Caco-2 (cell line): ENCODE measurements at regions not wholly inside any gene's neighbourhood (a gene's known extent, or its start where the extent isn't known, plus 50 kb on each side); places are given as distances from the start of the nearest gene placed in this dataset.

Experiments
- BruUV-seq: library from RNA; stranded (reverse); fragments of 400-500 nt; replicated peaks from 2 replicates; lab custom pipeline; 2021; lab: Mats Ljungman, UMichigan
- CTCF ChIA-PET: fragments of 300-600 bp; sonication (Branson Sonifier 250); formaldehyde crosslinking; loops from one replicate; lab custom pipeline; 2022; ENCODE audit warnings: antibody characterized with exemption; lab: Charles Lee
- POLR2A ChIA-PET: fragments of 300-600 bp; sonication (Branson Sonifier 250); formaldehyde crosslinking; loops from one replicate; lab custom pipeline; 2022; ENCODE audit warnings: antibody characterized with exemption; lab: Charles Lee
- DNase-seq, 2 experiments: peaks; one replicate each; pipeline versions ENCODE4 v3.0.0 to v3.0.0-alpha.2; 2020 to 2022
- H3K27me3 ChIP-seq: replicated peaks from 2 replicates; pipeline ENCODE4 v1.6.0; 2011; ENCODE audit warnings: low read length; ENCODE audit not compliant: control insufficient read depth, insufficient read depth
- H3K36me3 ChIP-seq: 2 replicates; pipeline ENCODE4 v1.5.1; 2011; ENCODE audit warnings: low read length; ENCODE audit not compliant: control insufficient read depth, insufficient read depth
- H3K4me1 ChIP-seq: fragments of 250-450 bp; sonication (Bioruptor Pico); 2 replicates; pipeline ENCODE4 v1.5.1; 2020; ENCODE audit warnings: mild to moderate bottlenecking
- H3K4me3 ChIP-seq: 2 replicates; pipeline ENCODE4 v1.5.1; 2011; ENCODE audit warnings: low read depth, mild to moderate bottlenecking, control low read depth, low read length
- H3K9me3 ChIP-seq: fragments of 250-450 bp; sonication (Bioruptor Pico); 2 replicates; pipeline ENCODE4 v1.5.1; 2020; ENCODE audit warnings: mild to moderate bottlenecking, moderate library complexity
- H3K27ac Mint-ChIP-seq: one replicate; pipeline ENCODE4 v1.8.0; 2022; ENCODE audit warnings: mixed read lengths; ENCODE audit not compliant: unreplicated experiment
- H3K27me3 Mint-ChIP-seq: one replicate; pipeline ENCODE4 v1.8.0; 2022; ENCODE audit warnings: mixed read lengths; ENCODE audit not compliant: insufficient read depth, unreplicated experiment
- H3K36me3 Mint-ChIP-seq: one replicate; pipeline ENCODE4 v1.8.0; 2022; ENCODE audit warnings: mild to moderate bottlenecking, mixed read lengths; ENCODE audit not compliant: insufficient read depth, unreplicated experiment
- H3K4me1 Mint-ChIP-seq: one replicate; pipeline ENCODE4 v1.8.0; 2022; ENCODE audit warnings: low read depth, mixed read lengths; ENCODE audit not compliant: unreplicated experiment
- H3K4me3 Mint-ChIP-seq: one replicate; pipeline ENCODE4 v1.8.0; 2022; ENCODE audit warnings: mild to moderate bottlenecking, moderate library complexity, mixed read lengths; ENCODE audit not compliant: unreplicated experiment
- H3K9me3 Mint-ChIP-seq: one replicate; pipeline ENCODE4 v1.8.0; 2022; ENCODE audit warnings: mixed read lengths; ENCODE audit not compliant: unreplicated experiment
- intact Hi-C: fragments of 100-400 bp; cut with micrococcal nuclease; formaldehyde crosslinking; loops from one replicate; pipeline ENCODE4 v1.10.0; 2022; ENCODE audit not compliant: unreplicated experiment
- TF ChIP-seq, protein P1 (sequence below), 2 experiments: fragments of 200-600 bp in 1 of 2; IDR thresholded peaks; 1 replicate in 1 of 2; 2 replicates in 1 of 2; pipeline versions ENCODE4 v1.5.1 to v1.8.0; 2011 to 2022; ENCODE audit warnings: antibody characterized with exemption in 1 of 2, control low read depth in 1 of 2, inconsistent platforms in 1 of 2, low read depth in 1 of 2, low read length in 1 of 2, mild to moderate bottlenecking in 1 of 2, moderate library complexity in 1 of 2; ENCODE audit not compliant: insufficient read depth in 1 of 2, severe bottlenecking in 1 of 2, unreplicated experiment in 1 of 2

GRCh38 chr16:13478991-13479390 is 441.0 kb upstream of the ERCC4 start:
- BruUV-seq: no TSS peak
- no peaks in the 10 kb centered on the region; the same call in 1 of the 2 replicates for H3K27me3 ChIP-seq
- intact Hi-C loops: no loop called here

GRCh38 chr16:13479549-13479948 is 440.4 kb upstream of the ERCC4 start:
- Mint-ChIP-seq H3K27ac (no peak overlapping the region), H3K4me1 (no peaks in the 10 kb centered on the region), H3K27me3 (peaks cover 3% of the 10 kb centered on the region), H3K36me3 (peaks cover 5% of the 10 kb centered on the region), H3K4me3 (no peak overlapping the region), H3K9me3 (peaks cover 9% of the 10 kb centered on the region)
- Histone ChIP-seq H3K36me3 (no peaks in the 10 kb centered on the region), H3K9me3 (no peaks in the 10 kb centered on the region), H3K4me3 (no peak overlapping the region), H3K27me3 (no peaks in the 10 kb centered on the region; the same call in 1 of the 2 replicates), H3K4me1 (no peaks in the 10 kb centered on the region)
- TF ChIP-seq, protein P1, sequence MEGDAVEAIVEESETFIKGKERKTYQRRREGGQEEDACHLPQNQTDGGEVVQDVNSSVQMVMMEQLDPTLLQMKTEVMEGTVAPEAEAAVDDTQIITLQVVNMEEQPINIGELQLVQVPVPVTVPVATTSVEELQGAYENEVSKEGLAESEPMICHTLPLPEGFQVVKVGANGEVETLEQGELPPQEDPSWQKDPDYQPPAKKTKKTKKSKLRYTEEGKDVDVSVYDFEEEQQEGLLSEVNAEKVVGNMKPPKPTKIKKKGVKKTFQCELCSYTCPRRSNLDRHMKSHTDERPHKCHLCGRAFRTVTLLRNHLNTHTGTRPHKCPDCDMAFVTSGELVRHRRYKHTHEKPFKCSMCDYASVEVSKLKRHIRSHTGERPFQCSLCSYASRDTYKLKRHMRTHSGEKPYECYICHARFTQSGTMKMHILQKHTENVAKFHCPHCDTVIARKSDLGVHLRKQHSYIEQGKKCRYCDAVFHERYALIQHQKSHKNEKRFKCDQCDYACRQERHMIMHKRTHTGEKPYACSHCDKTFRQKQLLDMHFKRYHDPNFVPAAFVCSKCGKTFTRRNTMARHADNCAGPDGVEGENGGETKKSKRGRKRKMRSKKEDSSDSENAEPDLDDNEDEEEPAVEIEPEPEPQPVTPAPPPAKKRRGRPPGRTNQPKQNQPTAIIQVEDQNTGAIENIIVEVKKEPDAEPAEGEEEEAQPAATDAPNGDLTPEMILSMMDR (IDR thresholded peaks at IDR 0.05; ENCODE audit: insufficient read depth in 1 of 2, low read depth in 1 of 2, low read length in 1 of 2, severe bottlenecking in 1 of 2, unreplicated experiment in 1 of 2): no peak
- POLR2A ChIA-PET: no interaction called here
- no peak for DNase-seq
- CTCF ChIA-PET: no interaction called here
- BruUV-seq: no TSS peak
- intact Hi-C loops: no loop called here

More at GRCh38 chr16:13478991-13479390, 441.0 kb upstream of the ERCC4 start:
- H3K4me3 Mint-ChIP-seq: no peak overlapping the region
- H3K36me3 Mint-ChIP-seq: peaks cover 5% of the 10 kb centered on the region
- TF ChIP-seq, protein P1 (IDR thresholded peaks at IDR 0.05; ENCODE audit: insufficient read depth in 1 of 2, low read depth in 1 of 2, low read length in 1 of 2, severe bottlenecking in 1 of 2, unreplicated experiment in 1 of 2): no peak
- peaks cover 3% of the 10 kb centered on the region for H3K27me3 Mint-ChIP-seq
- DNase-seq: no peak
- Histone ChIP-seq H3K36me3 (no peaks in the 10 kb centered on the region), H3K4me1 (no peaks in the 10 kb centered on the region), H3K9me3 (no peaks in the 10 kb centered on the region), H3K4me3 (no peak overlapping the region)
- no peaks in the 10 kb centered on the region for H3K4me1 Mint-ChIP-seq
- no peak overlapping the region for H3K27ac Mint-ChIP-seq
- ChIA-PET POLR2A (no interaction called here), CTCF (no interaction called here)
- H3K9me3 Mint-ChIP-seq: peaks cover 9% of the 10 kb centered on the region

- Mint-ChIP-seq H3K4me3 (no peak overlapping the region), H3K36me3 (peaks cover 5% of the 10 kb centered on the region), H3K4me1 (no peaks in the 10 kb centered on the region), H3K27me3 (peaks cover 6% of the 10 kb centered on the region), H3K9me3 (peaks cover 15% of the 10 kb centered on the region), H3K27ac (no peak overlapping the region)
- Histone ChIP-seq H3K36me3 (no peaks in the 10 kb centered on the region), H3K9me3 (no peaks in the 10 kb centered on the region), H3K4me3 (no peak overlapping the region), H3K4me1 (no peaks in the 10 kb centered on the region), H3K27me3 (no peaks in the 10 kb centered on the region; the same call in 1 of the 2 replicates)
- TF ChIP-seq, protein P1 (IDR thresholded peaks at IDR 0.05; ENCODE audit: insufficient read depth in 1 of 2, low read depth in 1 of 2, low read length in 1 of 2, severe bottlenecking in 1 of 2, unreplicated experiment in 1 of 2): no peak
- no peak for DNase-seq
- CTCF ChIA-PET: no interaction called here
- BruUV-seq: no TSS peak
- POLR2A ChIA-PET: no interaction called here
- intact Hi-C loops: no loop called here
Measured at GRCh38 chr16:13480801-13481200, 439.2 kb upstream of the ERCC4 start.
